HG02571 (cell line): ENCODE measurements at regions not wholly inside any gene's neighbourhood (a gene's known extent, or its start where the extent isn't known, plus 50 kb on each side); places are given as distances from the start of the nearest gene placed in this dataset.
"Not testable (repeated sequence)": the region's sequence is repeated elsewhere in the genome, so short reads cannot be mapped to it uniquely, and the experiment has no call there.

Source experiments
- ATAC-seq: cut with Tn5 transposase; IDR thresholded peaks from one replicate; pipeline ENCODE4 v1.9.1; 2021; ENCODE audit warnings: mild to moderate bottlenecking, moderate library complexity; ENCODE audit not compliant: unreplicated experiment

DNA sequence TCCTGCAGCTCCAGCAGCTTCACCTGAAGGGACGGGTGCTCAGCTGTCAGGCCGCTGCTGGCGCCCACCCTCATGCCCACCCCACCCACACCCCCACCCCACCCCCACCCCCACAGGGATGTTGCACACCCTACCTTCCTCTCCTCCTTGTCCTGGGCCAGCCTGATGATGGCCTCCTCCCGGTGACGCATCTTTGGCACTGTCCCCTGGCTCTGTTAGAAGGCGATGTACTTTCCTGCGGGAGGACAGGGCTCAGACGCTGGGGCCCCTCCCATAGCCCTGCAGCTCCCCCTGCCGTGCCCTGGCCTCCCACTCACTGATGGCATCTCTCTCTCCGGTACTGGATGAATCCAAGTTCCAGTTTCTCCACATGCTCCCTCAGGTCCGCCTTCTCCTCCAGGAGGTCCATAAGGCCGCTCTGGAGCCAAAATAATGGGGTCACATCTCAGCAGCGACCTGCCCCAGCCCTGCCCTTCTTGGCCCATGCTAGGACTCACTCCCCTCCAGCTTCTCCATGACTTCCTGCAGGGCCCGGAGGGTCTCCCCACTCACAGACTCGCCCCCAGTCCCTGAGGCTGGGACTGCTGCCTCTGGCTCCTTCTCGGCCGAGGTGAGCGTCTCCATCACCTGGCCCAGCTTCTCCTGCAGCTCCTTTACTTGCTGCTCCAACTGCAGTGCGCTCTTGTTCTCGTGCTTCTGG is 55.2 kb downstream of the GOLGA8B start:
- not testable (repeated sequence) for ATAC-seq

DNA sequence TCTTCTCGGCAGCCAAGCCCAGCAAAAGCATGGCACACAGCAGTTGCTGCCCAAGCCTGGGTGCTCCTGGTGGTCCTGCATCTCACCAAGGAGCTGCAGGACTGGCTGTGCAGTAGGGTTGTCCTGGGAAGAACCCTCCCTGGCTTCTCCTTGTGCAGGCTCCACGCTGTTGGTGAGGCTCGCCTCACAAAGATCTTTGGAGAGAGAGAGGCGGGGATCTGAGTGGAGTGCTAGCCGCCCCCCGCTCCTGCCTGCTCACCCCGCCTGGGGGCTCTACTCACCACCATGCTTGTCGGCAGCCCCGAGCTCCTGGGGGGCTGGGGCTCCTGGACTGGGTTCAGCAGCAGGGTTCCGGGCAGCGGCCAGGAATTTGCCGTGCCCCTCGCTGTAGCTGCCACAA is 55.8 kb downstream of the GOLGA8B start:
- not testable (repeated sequence) for ATAC-seq

DNA sequence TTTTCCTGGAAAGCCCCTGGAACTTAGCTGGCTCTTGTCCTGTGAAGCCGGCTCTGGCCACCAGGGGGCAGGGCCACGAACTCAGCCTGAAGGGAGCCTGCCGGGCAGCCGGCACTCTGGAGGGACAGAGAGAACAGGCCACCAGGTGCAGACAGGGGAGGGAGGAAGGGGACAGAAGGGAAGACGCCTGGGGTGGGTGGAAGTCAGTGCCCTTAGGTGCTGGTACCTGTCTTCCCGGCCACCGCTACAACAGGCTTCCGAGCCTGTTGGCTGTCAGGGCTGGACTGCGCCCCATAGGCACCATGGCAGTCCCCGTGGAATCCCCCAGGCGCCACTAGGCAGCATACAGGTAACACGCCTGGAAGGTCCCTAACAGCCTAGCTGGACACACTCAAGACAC is 59.6 kb downstream of the GOLGA8B start:
- ATAC-seq: not testable (repeated sequence)

DNA sequence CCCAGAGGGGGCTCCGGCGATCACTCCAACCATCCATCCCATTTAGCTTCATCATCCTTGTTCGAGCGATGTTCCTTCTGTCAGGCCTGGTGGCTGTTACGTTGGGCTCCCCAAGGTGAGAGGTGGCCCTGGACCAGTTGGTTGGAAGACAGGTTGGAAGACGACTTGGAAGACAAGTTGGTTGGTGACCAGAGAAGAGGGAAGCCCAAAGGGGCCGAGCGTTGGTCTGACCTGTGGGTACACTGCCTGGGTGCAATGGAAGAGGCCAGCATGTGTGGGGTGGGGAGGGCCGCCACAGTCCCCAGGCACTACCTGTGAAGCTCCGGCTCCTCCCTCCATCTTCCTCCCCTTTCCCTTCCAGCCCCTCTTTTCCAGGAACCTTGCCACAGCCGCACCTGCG is 60.9 kb downstream of the GOLGA8B start:
- not testable (repeated sequence) for ATAC-seq

DNA sequence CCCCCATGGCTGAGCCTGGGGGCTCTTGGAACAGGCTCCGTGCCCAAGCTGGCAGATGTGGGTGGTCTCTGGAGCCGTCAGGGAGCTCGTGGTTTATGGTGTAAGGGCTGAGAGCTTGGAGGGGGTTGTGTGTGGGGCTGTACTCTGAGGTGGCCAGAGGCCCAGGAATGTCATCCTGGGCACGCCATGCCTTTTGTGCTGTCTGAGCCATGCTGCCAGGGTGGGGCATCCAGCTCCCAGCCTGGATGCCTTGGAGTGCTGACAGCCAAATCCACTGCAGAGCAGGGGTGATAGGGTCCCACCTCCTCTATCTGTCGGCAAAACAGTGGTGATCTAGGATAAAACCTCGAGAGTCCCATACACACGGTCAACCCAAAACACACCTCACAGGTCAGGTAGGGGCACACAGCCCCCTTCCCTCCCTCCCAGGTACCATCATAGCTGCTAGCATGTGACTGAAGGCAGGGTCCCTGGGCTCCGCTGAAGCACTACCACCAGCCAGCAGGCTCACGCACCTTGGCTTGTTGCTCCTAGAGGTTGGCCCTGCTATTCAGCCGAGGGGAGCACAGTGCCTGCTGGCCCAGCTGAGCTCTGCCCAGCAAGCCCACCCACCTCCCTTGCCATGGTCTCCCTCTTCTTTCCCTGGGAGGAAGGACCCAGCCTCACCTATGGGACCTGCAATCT is 61.5 kb downstream of the GOLGA8B start:
- ATAC-seq: not testable (repeated sequence)

DNA sequence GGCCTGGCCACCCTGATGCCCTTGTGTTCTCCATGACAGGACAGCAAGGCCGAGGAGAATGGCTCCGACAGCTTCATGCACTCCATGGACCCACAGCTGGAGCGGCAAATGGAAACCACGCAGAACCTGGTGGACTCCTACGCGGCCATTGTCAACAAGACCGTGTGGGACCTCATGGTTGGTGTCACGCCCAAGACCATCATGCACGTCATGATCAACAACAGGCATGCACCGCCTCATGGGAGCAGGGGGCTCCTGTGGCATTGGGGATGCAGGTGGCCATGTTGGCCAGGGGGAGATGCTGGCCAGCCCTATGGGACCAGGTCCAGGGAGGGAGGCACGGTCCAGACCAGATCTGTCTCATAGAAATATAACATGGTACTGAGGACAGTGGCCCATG is 62.9 kb downstream of the GOLGA8B start:
- no peak for ATAC-seq

DNA sequence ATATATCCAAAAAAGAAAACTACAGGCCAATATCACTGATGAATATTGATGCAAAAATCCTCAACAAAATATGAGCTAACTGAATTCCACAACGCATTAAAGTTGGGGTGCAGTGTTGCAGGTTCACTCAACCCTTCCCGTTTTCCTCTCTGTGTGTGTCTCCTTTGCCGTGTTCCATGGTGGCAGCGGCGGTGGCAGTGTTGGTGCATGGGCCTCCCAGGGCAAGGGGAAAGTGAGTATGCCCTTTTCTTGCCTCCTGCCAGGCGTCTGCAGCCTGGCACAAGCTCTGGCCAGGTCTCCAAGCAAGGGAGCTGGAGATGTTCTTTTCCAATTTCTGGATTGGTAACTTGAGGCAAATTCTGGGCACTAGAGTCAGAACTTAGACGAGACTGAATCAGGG is 63.4 kb downstream of the GOLGA8B start:
- not testable (repeated sequence) for ATAC-seq

DNA sequence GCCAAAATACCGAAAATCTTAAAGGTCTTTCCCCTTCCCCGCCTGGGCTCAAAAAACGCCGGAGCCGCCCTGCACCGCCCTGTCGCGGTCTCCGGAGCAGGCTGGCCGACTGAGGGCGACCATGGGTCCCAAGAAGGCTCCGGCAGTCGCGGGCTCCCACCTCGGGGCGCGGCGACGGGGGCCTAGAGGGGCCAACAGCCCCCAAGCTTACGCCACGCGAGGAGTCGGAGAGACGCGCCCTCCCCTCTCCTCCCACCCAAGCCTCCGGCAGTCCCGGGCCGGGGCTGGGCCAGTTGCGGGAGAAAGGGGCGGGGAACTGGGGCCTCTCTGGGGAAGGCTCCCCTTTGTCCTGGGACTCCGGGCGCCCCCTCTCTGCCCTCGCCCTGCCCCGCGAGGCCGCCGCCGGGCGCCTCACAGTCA is 69.2 kb downstream of the GOLGA8B start:
- ATAC-seq: peak; percentile 62

DNA sequence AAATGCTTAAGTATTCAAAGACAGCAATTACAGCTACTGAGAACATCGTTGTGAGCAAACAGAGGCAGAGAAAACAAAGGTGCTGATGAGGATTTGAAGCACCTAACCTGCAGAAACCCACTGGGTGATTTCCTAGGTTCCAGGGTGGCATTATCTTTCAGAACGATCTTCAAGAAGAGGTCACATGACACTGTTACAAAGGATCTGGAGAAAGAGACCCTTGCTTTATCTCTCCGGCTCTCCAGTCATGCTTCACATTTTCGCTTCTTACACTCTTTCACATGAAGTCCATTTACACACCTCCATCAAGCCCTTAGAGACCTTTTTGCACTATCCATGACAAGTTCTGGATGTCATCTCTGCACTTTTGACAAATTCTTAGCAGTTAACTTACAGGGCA is 70.8 kb downstream of the GOLGA8B start:
- ATAC-seq: no peak

DNA sequence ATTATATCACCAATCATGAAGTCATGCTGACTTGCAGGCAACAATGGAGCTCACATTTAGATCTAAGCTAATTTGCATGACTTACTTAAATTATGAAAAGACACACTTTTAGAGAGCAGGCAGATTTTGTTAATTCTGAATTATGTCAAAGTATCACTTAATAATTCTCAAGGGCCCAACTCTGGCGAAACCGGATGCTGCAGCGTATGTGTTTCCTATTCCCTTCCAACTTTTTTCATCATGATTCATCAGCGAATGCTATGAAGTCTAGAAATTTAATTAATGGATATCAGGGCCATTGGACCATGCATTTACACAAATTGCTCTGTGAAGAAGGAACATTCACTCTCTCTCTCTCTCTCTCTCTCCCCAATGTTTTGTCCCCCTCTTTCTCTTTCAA is 63.5 kb upstream of the GOLGA8A start:
- no peak for ATAC-seq

DNA sequence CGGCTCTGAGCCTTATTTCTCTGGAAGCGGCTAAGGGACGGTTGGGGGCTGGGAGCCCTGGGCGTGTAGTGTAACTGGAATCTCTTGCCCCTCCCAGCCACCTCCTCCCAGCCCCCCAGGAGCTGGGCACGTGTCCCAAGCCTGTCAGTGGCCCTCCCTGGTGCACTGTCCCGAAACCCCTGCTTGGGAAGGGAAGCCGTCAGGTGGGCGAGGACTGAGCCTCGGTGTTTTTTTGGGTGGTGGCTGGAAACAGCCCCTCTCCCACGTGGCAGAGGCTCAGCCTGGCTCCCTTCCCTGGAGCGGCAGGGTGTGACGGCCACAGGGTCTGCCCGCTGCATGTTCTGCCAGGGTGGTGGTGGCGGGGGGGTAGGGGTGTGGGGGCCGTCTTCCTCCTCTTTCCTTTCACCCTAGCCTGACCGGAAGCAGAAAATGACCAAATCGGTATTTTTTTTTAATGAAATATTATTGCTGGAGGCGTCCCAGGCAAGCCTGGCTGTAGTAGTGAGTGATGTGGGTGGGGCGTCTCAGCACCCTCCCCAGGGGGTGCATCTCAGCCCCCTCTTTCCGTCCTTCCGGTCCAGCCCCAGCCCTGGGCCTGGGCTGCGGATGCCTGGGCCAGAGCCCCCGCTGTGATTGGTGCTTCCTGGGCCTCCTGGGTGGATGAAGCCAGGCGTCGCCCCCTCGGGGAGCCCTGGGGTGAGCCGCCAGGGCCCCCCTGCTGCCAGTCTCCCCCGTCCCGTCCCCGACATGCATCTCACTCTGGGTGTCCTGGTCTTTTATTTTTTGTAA is 58.8 kb upstream of the GOLGA8A start:
- no peak for ATAC-seq

DNA sequence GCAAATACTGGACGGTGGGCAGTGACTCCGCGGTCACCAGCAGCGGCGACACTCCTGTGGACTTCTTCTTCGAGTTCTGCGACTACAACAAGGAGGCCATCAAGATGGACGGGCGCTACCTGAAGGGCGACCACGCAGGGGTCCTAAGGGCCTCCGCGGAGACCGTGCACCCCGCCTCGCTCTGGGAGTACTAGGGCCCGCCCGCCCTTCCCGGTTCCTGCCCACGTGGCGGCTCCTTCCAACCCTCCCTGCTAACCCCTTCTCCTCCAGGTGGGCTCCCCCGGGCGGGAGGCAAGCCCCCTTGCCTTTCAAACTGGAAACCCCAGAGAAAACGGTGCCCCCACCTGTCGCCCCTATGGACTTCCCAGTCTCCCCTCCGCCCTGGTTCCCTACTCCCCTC is 58.1 kb upstream of the GOLGA8A start:
- not testable (repeated sequence) for ATAC-seq

DNA sequence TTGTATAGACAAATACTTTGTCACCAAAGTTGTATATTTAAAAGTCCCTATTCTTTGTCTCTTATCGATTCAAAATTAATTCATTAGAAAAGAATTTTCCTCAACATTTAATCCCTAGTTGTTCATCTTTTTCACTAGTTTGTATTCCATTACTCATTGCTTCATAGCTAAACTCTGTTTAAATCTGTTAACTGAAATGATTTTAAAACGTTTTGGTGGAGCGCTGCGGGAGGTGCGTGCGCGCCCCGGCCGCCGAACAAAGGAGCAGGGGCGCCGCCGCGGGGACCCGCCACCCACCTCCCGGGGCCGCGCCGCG is 56.4 kb upstream of the GOLGA8A start:
- no peak for ATAC-seq

DNA sequence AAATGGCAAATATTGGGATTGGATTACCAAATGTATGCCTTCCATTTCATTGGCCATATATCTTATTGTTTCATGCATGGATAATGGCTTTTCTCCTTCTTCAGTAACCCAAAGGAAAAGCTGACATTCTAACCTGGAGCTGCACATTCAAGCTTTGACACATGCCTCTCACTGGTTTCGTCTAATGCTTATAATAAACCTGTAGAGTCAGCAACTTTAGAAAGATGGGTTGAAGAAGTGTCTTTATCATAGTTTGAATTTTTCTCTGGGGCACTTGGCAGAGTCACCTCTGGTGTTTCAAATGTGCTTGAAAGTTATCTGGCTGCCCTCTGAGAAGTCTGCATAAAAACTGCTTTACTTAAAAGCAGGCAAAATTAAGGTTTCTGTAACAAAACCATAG is 55.4 kb upstream of the GOLGA8A start:
- ATAC-seq: no peak

DNA sequence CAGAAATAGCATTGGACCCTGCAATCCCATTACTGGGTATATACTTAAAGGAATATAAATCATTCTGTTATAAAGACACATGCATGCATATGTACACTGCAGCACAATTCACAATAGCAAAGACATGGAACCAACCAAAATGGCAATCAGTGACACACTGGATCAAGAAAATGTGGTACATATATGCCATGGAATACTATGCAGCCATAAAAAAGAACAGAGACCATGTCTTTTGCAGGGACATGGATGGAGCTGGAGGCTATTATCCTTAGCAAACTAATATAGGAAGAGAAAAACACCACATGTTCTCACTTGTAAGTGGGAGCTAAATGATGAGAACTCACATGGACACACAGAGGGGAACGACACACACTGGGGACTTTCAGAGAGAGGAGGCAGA is 53.9 kb upstream of the GOLGA8A start:
- ATAC-seq: not testable (repeated sequence)

DNA sequence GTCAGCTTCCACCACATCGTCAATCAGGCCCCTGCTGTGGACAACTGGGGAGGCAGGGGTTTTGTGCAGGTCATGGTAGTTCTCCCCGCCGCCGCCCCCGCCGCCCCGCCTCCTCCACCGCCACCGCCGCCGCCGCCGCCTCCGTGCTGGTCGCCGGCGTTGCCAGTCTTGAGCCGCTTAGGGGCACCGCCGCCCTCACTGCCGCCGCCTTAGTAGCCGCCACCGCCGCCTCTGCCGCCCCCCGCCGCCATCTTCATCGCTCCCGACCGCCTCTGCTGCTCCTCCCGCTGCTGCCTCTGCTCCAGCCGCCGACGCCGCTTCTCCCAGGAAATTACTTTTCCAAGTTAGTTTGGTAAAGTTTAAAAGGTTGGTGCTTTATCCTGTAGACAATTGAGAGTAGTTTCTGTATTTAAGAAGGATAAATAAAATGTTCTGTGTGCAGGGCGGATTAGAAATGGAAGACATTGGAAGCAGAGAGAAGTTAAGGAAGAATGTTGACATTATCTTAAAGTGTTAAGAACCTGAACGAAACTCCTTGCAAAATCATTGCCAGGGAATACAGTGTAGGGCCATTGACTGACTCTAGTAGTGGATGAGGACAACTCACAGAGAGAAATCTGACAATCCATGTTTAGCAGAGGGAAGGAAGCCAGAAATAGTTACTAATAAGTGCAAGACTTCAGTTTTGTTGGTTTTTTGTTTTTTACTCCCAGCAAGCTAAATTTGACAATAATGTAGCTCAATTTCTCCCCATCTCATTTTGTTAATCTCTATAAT is 53.0 kb upstream of the GOLGA8A start:
- no peak for ATAC-seq

DNA sequence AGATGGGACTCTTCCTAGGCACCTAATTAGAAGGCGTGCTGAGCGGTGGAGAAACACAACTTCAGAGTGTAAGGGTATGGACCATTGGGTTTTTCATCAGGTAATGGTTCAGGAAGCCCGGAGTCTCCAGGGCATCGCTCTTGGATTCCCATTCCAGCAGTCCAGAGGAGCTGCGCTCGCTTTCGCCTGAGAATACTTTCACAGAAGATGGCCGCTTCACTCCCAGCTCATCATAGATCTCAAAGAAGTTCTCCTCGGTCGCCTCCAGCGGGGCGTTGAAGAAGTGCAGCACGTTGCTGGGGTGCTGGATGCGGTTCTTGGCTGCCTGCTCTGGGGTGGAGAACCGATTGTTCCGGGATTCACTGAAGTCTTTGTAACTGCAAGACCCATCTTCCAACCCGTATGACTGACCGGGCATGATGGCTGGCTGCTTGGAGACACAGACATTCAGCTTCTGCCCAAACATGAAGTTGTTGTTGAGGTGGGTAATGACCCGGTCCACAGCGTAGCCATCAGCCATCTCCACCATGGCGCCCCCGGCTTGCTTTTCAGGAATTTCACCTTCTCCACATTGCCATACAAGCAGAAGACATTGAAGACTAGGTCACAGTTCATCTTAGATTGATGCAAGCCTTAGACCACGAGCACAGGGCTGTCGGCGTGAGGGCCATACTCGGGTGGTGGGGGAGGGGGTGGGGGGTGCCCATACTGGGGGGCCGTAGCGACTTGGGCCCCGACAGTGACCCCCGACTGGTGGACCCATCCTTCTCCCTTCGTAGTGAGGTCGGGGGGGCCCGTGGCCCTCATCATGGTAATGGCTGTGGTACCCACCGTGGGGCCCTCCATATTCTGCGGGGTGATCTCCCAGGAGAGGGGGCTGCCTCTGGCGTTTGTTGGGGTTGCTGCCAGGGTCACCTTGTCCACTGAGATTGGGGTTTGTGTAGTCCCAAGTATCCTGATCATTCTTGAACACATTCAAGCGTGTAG is 51.7 kb upstream of the GOLGA8A start:
- not testable (repeated sequence) for ATAC-seq
